OCI-LY1 (cell line): ENCODE measurements at regions not wholly inside any gene's neighbourhood (a gene's known extent, or its start where the extent isn't known, plus 50 kb on each side); places are given as distances from the start of the nearest gene placed in this dataset.

Experiments used
- CTCF ChIP-seq: fragments of 200-600 bp; sonication (generic), shearing (Covaris generic); IDR thresholded peaks from 2 replicates; pipeline ENCODE4 v1.5.1; 2017; ENCODE audit warnings: mild to moderate bottlenecking, antibody characterized with exemption, low read length, moderate library complexity, mixed read lengths
- EZH2 ChIP-seq: fragments of 200-600 bp; sonication (generic), shearing (Covaris generic); IDR thresholded peaks from 2 replicates; pipeline ENCODE4 v1.8.0; 2017; ENCODE audit warnings: borderline replicate concordance, mixed run types, mild to moderate bottlenecking, antibody characterized with exemption, low read length, moderate library complexity, mixed read lengths

GRCh38 chr1:57819893-57820292, 396.0 kb upstream of the DAB1 start:
- TF ChIP-seq CTCF: no peak
- no peak for TF ChIP-seq EZH2
